Esophagus (tissue), 2 donors: ENCODE measurements at regions not wholly inside any gene's neighbourhood (a gene's known extent, or its start where the extent isn't known, plus 50 kb on each side); places are given as distances from the start of the nearest gene placed in this dataset.
"Not testable (repeated sequence)": the region's sequence is repeated elsewhere in the genome, so short reads cannot be mapped to it uniquely, and the experiment has no call there.

Experiments used
- H3K27ac ChIP-seq, 2 donors: one replicate each; pipeline ENCODE4 v1.5.1; 2013; ENCODE audit warnings: low read depth in 2 of 2, mild to moderate bottlenecking in 2 of 2, inconsistent platforms in 1 of 2, low read length in 1 of 2, moderate library complexity in 1 of 2
- H3K27me3 ChIP-seq, 2 donors: one replicate each; pipeline ENCODE4 v1.6.1; 2013; ENCODE audit warnings: low read length in 2 of 2, control low read depth in 1 of 2, mild to moderate bottlenecking in 1 of 2; ENCODE audit not compliant: insufficient read depth in 2 of 2, control insufficient read depth in 1 of 2
- H3K36me3 ChIP-seq, 2 donors: one replicate each; pipeline ENCODE4 v1.6.1; 2013; ENCODE audit warnings: low read length in 1 of 2; ENCODE audit not compliant: control insufficient read depth in 2 of 2, insufficient read depth in 2 of 2
- H3K4me1 ChIP-seq, 2 donors: one replicate each; pipeline ENCODE4 v1.6.1; 2013; ENCODE audit warnings: low read length in 1 of 2; ENCODE audit not compliant: control insufficient read depth in 2 of 2, insufficient read depth in 2 of 2
- H3K4me3 ChIP-seq, 2 donors: one replicate each; pipeline ENCODE4 v1.5.1; 2013; ENCODE audit warnings: low read length in 2 of 2, mild to moderate bottlenecking in 2 of 2, low read depth in 1 of 2, moderate library complexity in 1 of 2
- H3K9me3 ChIP-seq, 2 donors: one replicate each; pipeline ENCODE4 v1.6.1; 2013; ENCODE audit warnings: mild to moderate bottlenecking in 2 of 2, low read depth in 1 of 2, low read length in 1 of 2, moderate library complexity in 1 of 2; ENCODE audit not compliant: control insufficient read depth in 2 of 2, insufficient read depth in 1 of 2
- whole genome bisulfite sequencing, 2 donors: extraction: QIAGEN DNeasy Blood & Tissue Kit; methylation state at CpG; one replicate each; pipeline ENCODE4 v1.1.7; 2013; 5-methylcytosine and 5-hydroxymethylcytosine counted together
- donor health status: healthy with polysubstance abuse.
- donor health status: Bipolar disorder and iron deficiency.

GRCh38 chr6:92399911-92400310 lies 1019.4 kb downstream of the EPHA7 start:
- no peaks in the 10 kb centered on the region for H3K9me3 ChIP-seq
- H3K36me3 ChIP-seq = no peaks in the 10 kb centered on the region
- no peaks in the 10 kb centered on the region for H3K27me3 ChIP-seq
- H3K27ac ChIP-seq = no peak overlapping the region
- H3K4me3 ChIP-seq = no peak overlapping the region
- WGBS, 2 donors = 51% methylated on average over 2 of the region's 2 CpGs
- no peaks in the 10 kb centered on the region for H3K4me1 ChIP-seq

DNA sequence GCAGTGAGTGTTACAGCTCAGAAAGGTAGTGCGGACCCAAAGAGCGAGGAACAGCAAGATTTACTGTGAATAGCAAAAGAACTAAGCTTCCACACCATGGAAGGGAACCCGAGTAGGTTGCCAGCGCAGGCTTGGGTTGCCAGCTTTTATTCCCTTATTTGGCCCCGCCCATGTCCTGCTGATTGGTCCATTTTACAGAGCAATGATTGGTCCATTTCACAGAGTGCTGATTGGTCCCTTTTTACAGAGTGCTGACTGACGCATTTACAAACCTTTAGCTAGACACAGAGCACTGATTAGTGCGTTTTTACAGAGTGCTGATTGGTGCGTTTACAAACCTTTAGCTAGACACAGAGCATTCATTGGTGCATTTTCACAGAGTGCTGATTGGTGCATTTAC lies 1030.7 kb downstream of the EPHA7 start:
- not testable (repeated sequence) for H3K4me1 ChIP-seq
- 88% methylated on average over 8 of the region's 8 CpGs for WGBS, 2 donors

GRCh38 chr6:92380803-92381601 lies 1038.4 kb downstream of the EPHA7 start:
- H3K36me3 ChIP-seq = no peaks in the 10 kb centered on the region
- WGBS, 2 donors = 71 to 76% methylated on average over 2 of the region's 2 CpGs
- no peak overlapping the region for H3K4me3 ChIP-seq
- H3K4me1 ChIP-seq = no peaks in the 10 kb centered on the region
- H3K9me3 ChIP-seq = no peaks in the 10 kb centered on the region
- H3K27ac ChIP-seq = no peak overlapping the region
- no peaks in the 10 kb centered on the region for H3K27me3 ChIP-seq

More for the DNA sequence above, 1030.7 kb downstream of the EPHA7 start:
- not testable (repeated sequence) for H3K27me3 ChIP-seq, H3K9me3 ChIP-seq, H3K4me3 ChIP-seq, H3K27ac ChIP-seq, H3K36me3 ChIP-seq

- no peak overlapping the region for H3K27ac ChIP-seq
- no peak overlapping the region for H3K4me3 ChIP-seq
- no peaks in the 10 kb centered on the region for H3K27me3 ChIP-seq
- H3K36me3 ChIP-seq = no peaks in the 10 kb centered on the region
- no peaks in the 10 kb centered on the region for H3K9me3 ChIP-seq
- H3K4me1 ChIP-seq = no peaks in the 10 kb centered on the region
Observed at GRCh38 chr6:92377137-92377536, 1042.2 kb downstream of the EPHA7 start.

DNA sequence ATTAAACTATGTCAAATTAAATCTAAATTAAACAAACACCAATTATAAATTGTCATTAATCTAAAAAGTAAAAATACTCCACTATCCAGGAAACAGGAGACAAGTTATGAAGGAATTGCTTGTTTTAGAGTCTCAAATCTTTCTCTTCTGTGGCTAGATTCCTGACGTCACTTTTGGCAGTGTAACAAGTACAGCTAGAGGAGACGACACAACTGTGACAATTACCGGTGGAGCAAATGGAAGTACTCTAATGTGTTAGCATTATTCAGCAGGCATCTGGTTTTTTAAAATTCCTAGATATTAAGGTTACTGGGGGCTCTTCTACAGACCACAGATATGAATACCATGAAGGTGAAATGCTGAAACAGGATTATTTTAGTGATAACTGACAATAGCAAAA lies 1042.7 kb downstream of the EPHA7 start:
- H3K36me3 ChIP-seq = no peaks in the 10 kb centered on the region
- 31 to 44% methylated on average over 3 of the region's 3 CpGs for WGBS, 2 donors
- H3K27me3 ChIP-seq = no peaks in the 10 kb centered on the region
- H3K27ac ChIP-seq = no peak overlapping the region
- no peak overlapping the region for H3K4me3 ChIP-seq
- no peaks in the 10 kb centered on the region for H3K4me1 ChIP-seq
- H3K9me3 ChIP-seq = no peaks in the 10 kb centered on the region

DNA sequence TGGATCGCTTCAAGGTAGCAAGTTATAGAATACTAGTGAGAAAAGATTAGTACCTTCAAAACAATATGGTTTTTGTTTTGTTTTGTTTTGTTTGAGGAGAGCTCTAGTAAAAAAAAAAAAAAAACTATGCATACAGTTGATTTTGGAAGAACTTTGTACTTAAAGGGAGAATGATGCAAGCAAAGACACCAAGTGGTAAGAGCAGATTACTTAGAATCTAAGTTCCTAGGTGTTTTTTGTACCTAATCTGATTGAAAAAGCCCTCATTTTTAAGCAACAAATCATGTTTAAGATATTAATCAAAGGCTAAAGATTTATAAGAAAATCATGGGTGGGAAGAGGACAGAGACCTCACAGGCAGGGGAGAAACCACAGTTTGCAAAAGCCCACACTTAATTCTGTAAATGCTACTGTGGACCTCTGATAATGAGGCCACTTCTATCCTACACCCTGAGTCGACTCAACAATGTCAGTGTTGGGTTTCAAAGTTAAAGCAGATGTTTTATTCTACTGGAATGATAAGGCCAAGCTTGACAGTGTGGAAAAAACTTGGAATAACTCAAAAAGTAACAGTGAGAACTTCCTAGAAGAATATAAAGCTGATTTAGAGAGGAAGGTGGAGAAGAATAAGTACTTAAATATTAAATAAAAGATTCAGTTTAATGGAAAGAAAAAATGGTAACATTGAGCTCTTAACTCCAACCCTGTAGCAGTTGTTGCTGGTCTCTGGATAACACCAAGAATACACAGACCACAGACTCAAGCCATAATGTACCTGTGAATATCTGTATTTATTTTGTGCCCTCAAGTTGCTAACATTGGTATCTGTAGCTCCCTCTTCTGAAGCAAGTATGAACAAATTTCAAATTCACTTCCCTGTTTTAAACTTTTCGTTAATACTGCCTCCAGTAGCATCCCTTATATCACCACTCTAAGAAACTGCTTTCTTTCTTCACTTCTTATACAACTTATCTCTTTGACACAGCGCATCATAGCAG lies 1047.8 kb downstream of the EPHA7 start:
- no peaks in the 10 kb centered on the region for H3K4me1 ChIP-seq
- H3K36me3 ChIP-seq = no peaks in the 10 kb centered on the region
- no peak overlapping the region for H3K4me3 ChIP-seq
- WGBS, 2 donors = 67 to 72% methylated on average over 4 of the region's 4 CpGs
- no peaks in the 10 kb centered on the region for H3K9me3 ChIP-seq
- H3K27ac ChIP-seq = no peak overlapping the region
- no peaks in the 10 kb centered on the region for H3K27me3 ChIP-seq

GRCh38 chr6:92369309-92369708 lies 1050.0 kb downstream of the EPHA7 start:
- H3K27ac ChIP-seq = no peak overlapping the region
- no peak overlapping the region for H3K4me3 ChIP-seq
- H3K27me3 ChIP-seq = no peaks in the 10 kb centered on the region
- H3K36me3 ChIP-seq = no peaks in the 10 kb centered on the region
- no peaks in the 10 kb centered on the region for H3K4me1 ChIP-seq
- H3K9me3 ChIP-seq = no peaks in the 10 kb centered on the region
- 52 to 56% methylated on average over 2 of the region's 2 CpGs for WGBS, 2 donors

- H3K9me3 ChIP-seq = peaks cover 0 to 3% of the 10 kb centered on the region in 2 donors
- H3K4me1 ChIP-seq = no peaks in the 10 kb centered on the region
- H3K27ac ChIP-seq = no peak overlapping the region
- WGBS, 2 donors = 22 to 38% methylated on average over 2 of the region's 2 CpGs
- H3K27me3 ChIP-seq = no peaks in the 10 kb centered on the region
- no peaks in the 10 kb centered on the region for H3K36me3 ChIP-seq
- H3K4me3 ChIP-seq = no peak overlapping the region
Observed at GRCh38 chr6:92364948-92365541, 1054.3 kb downstream of the EPHA7 start.

DNA sequence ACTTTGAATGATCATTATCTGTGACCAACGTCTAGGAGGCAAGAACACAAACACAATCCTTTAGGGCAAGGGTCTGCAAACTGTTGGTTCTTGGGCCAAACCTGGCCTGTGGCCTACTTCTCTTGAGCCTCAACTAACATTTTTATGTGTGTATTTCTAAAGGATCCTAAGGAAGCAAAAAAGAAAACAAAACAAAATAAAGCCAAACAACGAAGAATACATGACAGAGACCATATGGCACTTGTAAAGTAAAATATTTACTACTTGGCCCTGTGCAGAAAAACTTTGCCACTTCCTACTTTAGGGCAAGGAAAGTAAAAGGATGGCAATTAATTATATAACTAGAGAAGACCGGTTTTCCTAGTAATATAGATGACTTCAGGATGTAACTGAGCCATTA lies 1056.2 kb downstream of the EPHA7 start:
- Histone ChIP-seq H3K4me1 (no peaks in the 10 kb centered on the region), H3K27me3 (no peaks in the 10 kb centered on the region), H3K36me3 (no peaks in the 10 kb centered on the region), H3K27ac (no peak overlapping the region), H3K4me3 (no peak overlapping the region), H3K9me3 (peaks cover 0 to 3% of the 10 kb centered on the region in 2 donors)
- WGBS, 2 donors = 54 to 57% methylated on average over 3 of the region's 3 CpGs
